ENCODE measurements at regions not wholly inside any gene's neighbourhood (a gene's known extent, or its start where the extent isn't known, plus 50 kb on each side); places are given as distances from the start of the nearest gene placed in this dataset.

GRCh38 chr4:159778298-159778697 is 675.4 kb downstream of the RAPGEF2 start:
- no peak overlapping the region for H3K4me3 ChIP-seq (ENCODE audit: low read depth in 2 of 2, low read length in 2 of 2)
- ChIA-PET POLR2A (no interaction called here), CTCF (no interaction called here)
- no peaks in the 10 kb centered on the region for H3K27me3 ChIP-seq (ENCODE audit: control insufficient read depth, insufficient read depth, low read length)
- ATAC-seq (no peak), DNase-seq (ENCODE audit: low read depth, low spot score) (no peak)
- H3K36me3 ChIP-seq (ENCODE audit: control insufficient read depth, insufficient read depth, low read length): no peaks in the 10 kb centered on the region
- intact Hi-C loops (cut with micrococcal nuclease; ENCODE audit: unreplicated experiment): no loop called here
- no peak overlapping the region for H3K27ac ChIP-seq (ENCODE audit: low read length)
- no peak for TF ChIP-seq SIN3A (IDR thresholded peaks at IDR 0.05; ENCODE audit: borderline replicate concordance, insufficient read depth, low read depth, low read length)
- TF ChIP-seq REST (IDR thresholded peaks at IDR 0.05; ENCODE audit: insufficient read depth in 1 of 2, low read depth in 2 of 2, low read length in 1 of 2): no peak
- TF ChIP-seq TCF7L2 (IDR thresholded peaks at IDR 0.05; ENCODE audit: low read depth, low read length): no peak
- TF ChIP-seq POLR2AphosphoS5 (IDR thresholded peaks at IDR 0.05; ENCODE audit: low read depth, low read length): no peak
- TF ChIP-seq, protein P1, sequence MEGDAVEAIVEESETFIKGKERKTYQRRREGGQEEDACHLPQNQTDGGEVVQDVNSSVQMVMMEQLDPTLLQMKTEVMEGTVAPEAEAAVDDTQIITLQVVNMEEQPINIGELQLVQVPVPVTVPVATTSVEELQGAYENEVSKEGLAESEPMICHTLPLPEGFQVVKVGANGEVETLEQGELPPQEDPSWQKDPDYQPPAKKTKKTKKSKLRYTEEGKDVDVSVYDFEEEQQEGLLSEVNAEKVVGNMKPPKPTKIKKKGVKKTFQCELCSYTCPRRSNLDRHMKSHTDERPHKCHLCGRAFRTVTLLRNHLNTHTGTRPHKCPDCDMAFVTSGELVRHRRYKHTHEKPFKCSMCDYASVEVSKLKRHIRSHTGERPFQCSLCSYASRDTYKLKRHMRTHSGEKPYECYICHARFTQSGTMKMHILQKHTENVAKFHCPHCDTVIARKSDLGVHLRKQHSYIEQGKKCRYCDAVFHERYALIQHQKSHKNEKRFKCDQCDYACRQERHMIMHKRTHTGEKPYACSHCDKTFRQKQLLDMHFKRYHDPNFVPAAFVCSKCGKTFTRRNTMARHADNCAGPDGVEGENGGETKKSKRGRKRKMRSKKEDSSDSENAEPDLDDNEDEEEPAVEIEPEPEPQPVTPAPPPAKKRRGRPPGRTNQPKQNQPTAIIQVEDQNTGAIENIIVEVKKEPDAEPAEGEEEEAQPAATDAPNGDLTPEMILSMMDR (IDR thresholded peaks at IDR 0.05): no peak
- no peaks in the 10 kb centered on the region for H3K9me3 ChIP-seq (ENCODE audit: control insufficient read depth, insufficient read depth, low read depth, low read length)
- BruUV-seq (replicated peaks): no TSS peak
- no peaks in the 10 kb centered on the region for H3K4me1 ChIP-seq (ENCODE audit: control insufficient read depth, insufficient read depth, low read length)
- in situ Hi-C loops (cut with HindIII; ENCODE audit: low pct_unique_long_range_greater_than_20kb, low sequenced_read_pairs): no loop called here

DNA sequence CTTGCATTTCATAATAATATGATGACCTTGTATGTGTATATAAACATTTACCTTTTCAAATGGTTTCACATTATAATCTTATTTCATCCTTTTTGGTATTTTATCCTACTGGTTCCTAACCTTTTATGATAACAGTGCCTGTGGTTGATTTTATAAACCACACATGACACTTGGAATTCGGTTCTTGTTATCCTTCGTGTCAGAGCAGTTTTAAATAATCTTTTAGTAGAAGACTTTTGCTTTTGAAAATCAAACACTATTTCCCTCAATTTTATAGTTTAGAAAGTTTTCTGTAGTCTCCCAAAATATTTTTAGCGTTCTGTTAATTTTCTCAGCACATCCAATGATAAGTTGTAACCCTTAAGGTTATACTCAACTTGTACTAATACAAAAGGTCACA is 676.8 kb downstream of the RAPGEF2 start:
- no peaks in the 10 kb centered on the region for H3K9me3 ChIP-seq (ENCODE audit: control insufficient read depth, insufficient read depth, low read depth, low read length)
- ChIA-PET CTCF (no interaction called here), POLR2A (interaction anchor here (0.6 kb wide), 1 partner anchor 1296 kb away, joined by 6 read pairs; no protein-coding TSS in a partner anchor)
- ATAC-seq (no peak), DNase-seq (ENCODE audit: low read depth, low spot score) (no peak)
- no peak overlapping the region for H3K27ac ChIP-seq (ENCODE audit: low read length)
- intact Hi-C loops (cut with micrococcal nuclease; ENCODE audit: unreplicated experiment) (no loop called here), in situ Hi-C loops (cut with HindIII; ENCODE audit: low pct_unique_long_range_greater_than_20kb, low sequenced_read_pairs) (no loop called here)
- H3K4me3 ChIP-seq (ENCODE audit: low read depth in 2 of 2, low read length in 2 of 2): no peak overlapping the region
- BruUV-seq (replicated peaks): no TSS peak
- H3K27me3 ChIP-seq (ENCODE audit: control insufficient read depth, insufficient read depth, low read length): no peaks in the 10 kb centered on the region
- no peaks in the 10 kb centered on the region for H3K4me1 ChIP-seq (ENCODE audit: control insufficient read depth, insufficient read depth, low read length)
- TF ChIP-seq, protein P1 (IDR thresholded peaks at IDR 0.05): no peak
- TF ChIP-seq TCF7L2 (IDR thresholded peaks at IDR 0.05; ENCODE audit: low read depth, low read length) (no peak), POLR2AphosphoS5 (IDR thresholded peaks at IDR 0.05; ENCODE audit: low read depth, low read length) (no peak), SIN3A (IDR thresholded peaks at IDR 0.05; ENCODE audit: borderline replicate concordance, insufficient read depth, low read depth, low read length) (no peak), REST (IDR thresholded peaks at IDR 0.05; ENCODE audit: insufficient read depth in 1 of 2, low read depth in 2 of 2, low read length in 1 of 2) (no peak)
- no peaks in the 10 kb centered on the region for H3K36me3 ChIP-seq (ENCODE audit: control insufficient read depth, insufficient read depth, low read length)

Measured in Panc1 (cell line).